Activated naive CD4-positive, alpha-beta T cell treated with anti-CD3 and anti-CD28 coated beads, Interleukin-2, amount 10 ng/mL, durations not matched to agents 7 days and 5 days (primary cell): ENCODE measurements at regions not wholly inside any gene's neighbourhood (a gene's known extent, or its start where the extent isn't known, plus 50 kb on each side); places are given as distances from the start of the nearest gene placed in this dataset.

ENCODE experiments used
- CTCF ChIA-PET: fragments of 350-600 bp; sonication (Branson Sonifier 250); formaldehyde crosslinking; loops from one replicate; lab custom pipeline; 2021; ENCODE audit warnings: antibody characterized with exemption; lab: Charles Lee
- DNase-seq: peaks from one replicate; pipeline ENCODE4 v3.0.0-alpha.2; 2020
- H3K27ac Mint-ChIP-seq: one replicate; pipeline ENCODE4 v1.8.0; 2021; ENCODE audit warnings: mild to moderate bottlenecking, moderate library complexity, mixed read lengths
- H3K27me3 Mint-ChIP-seq: one replicate; pipeline ENCODE4 v1.8.0; 2021; ENCODE audit warnings: mild to moderate bottlenecking, mixed read lengths
- H3K36me3 Mint-ChIP-seq: one replicate; pipeline ENCODE4 v1.8.0; 2021; ENCODE audit warnings: mixed read lengths
- H3K4me1 Mint-ChIP-seq: one replicate; pipeline ENCODE4 v1.8.0; 2021; ENCODE audit warnings: mixed read lengths
- H3K4me3 Mint-ChIP-seq: one replicate; pipeline ENCODE4 v1.8.0; 2021; ENCODE audit warnings: mild to moderate bottlenecking, moderate library complexity, mixed read lengths
- H3K9me3 Mint-ChIP-seq: one replicate; pipeline ENCODE4 v1.8.0; 2021; ENCODE audit warnings: mixed read lengths

DNA sequence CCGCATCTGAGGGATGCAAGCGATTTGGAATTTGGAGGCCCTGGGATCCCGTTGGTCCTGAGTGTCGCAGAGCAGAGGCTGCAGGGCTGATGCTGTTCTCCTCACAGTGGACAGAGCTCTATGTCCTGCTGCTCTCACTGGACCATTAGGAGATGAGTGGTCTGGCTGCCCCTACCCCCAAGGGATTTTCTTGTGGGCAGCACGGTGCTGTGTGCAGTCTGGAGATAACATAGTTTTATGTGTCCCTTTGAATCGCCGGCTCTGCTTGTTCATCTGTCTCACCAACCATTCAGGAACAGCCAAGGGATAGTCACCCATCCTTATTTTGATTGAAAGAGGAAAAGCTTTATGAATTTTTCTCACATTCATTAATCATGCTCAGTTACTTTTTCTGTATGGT lies 49.9 kb downstream of the CHRM3 start:
- Mint-ChIP-seq H3K36me3 (no peaks in the 10 kb centered on the region), H3K27ac (no peak overlapping the region), H3K9me3 (no peaks in the 10 kb centered on the region), H3K4me3 (no peak overlapping the region), H3K4me1 (no peaks in the 10 kb centered on the region), H3K27me3 (no peaks in the 10 kb centered on the region)
- CTCF ChIA-PET = no interaction called here
- no peak for DNase-seq

DNA sequence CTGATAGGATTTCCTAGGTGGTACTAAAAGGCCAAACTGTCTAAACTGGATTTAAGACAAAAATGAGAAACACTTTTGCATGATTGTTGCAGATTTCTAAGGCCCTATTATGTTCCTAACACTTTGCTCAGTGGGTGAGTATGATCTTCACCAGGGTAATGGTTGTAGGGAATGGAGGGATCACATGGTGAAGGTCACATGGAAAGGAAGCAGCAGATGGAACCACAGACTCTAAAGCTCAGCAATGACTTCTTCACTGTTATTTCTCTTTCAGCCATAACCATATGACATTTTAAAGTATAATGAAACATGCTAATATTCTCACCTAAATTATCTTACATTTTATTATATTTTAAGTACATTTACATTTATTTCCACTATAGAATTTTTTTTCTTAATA lies 51.5 kb downstream of the CHRM3 start:
- CTCF ChIA-PET = no interaction called here
- no peak for DNase-seq
- H3K27ac Mint-ChIP-seq = no peak overlapping the region
- no peaks in the 10 kb centered on the region for H3K4me1 Mint-ChIP-seq
- no peak overlapping the region for H3K4me3 Mint-ChIP-seq
- no peaks in the 10 kb centered on the region for H3K9me3 Mint-ChIP-seq
- no peaks in the 10 kb centered on the region for H3K36me3 Mint-ChIP-seq
- H3K27me3 Mint-ChIP-seq = no peaks in the 10 kb centered on the region

DNA sequence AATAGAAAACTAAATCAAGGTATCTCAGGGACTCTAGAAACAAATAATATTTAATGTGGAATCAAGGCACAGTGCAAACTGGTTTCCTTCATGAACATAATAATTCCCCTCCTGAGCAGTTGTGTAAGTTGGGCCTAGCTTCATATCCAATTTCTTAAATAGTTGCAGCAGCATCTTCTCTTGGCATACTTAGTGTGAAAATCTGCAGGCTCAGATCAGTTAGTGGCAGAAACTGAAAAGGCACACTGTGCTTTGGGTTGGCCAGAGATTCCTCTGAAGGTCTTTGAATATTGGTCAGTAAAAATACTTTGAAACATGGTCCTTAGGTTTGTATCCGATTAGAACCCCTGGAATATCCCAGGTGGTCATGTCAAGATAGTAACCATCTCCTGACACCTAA lies 52.5 kb downstream of the CHRM3 start:
- CTCF ChIA-PET = interaction anchor here (0.6 kb wide), 1 partner anchor 9 kb away, joined by 3 read pairs; no protein-coding TSS in a partner anchor
- H3K4me1 Mint-ChIP-seq = no peaks in the 10 kb centered on the region
- no peaks in the 10 kb centered on the region for H3K27me3 Mint-ChIP-seq
- H3K27ac Mint-ChIP-seq = no peak overlapping the region
- H3K9me3 Mint-ChIP-seq = no peaks in the 10 kb centered on the region
- DNase-seq = no peak
- no peaks in the 10 kb centered on the region for H3K36me3 Mint-ChIP-seq
- no peak overlapping the region for H3K4me3 Mint-ChIP-seq

DNA sequence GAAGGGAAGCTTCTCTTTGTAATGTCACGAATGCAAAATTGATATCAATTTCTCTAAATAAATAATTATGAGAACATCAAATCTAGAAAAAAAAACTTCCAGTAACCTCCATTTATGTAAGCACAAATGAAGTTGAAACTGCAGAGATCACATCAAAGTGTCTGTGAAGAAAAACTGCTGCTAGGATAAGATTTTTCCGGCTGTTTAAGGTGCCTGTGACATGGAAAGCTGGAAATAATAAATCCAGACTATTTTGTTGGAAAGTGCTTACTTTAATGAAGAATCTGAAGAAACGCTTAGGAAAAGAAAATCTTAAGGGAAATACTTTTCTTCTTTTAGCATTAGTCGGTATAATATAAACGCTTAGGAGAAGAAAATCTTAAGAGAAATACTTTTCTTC lies 57.0 kb downstream of the CHRM3 start:
- Mint-ChIP-seq H3K36me3 (no peaks in the 10 kb centered on the region), H3K9me3 (no peaks in the 10 kb centered on the region), H3K27me3 (no peaks in the 10 kb centered on the region), H3K4me3 (no peak overlapping the region), H3K27ac (no peak overlapping the region), H3K4me1 (no peaks in the 10 kb centered on the region)
- CTCF ChIA-PET = no interaction called here
- DNase-seq = no peak

DNA sequence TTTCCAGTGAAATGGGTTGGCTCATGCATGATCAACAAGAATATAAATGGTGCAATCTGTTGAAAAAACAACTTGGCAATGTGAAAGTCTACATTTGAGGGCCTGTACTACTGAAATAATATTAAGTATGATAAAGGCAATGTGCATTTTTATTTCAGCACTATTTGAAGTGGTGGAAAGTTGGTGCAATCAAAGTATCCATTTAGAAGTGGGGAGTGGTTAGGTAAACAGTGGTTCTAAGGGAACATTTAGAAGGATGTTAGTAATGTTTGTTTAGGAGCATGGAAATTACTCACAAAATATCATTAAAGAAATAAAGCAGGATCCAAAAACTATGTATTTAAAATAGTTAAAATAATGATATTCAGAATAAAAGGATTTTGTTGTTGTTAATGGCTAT lies 60.2 kb downstream of the CHRM3 start:
- Mint-ChIP-seq H3K9me3 (no peaks in the 10 kb centered on the region), H3K27me3 (no peaks in the 10 kb centered on the region), H3K4me3 (no peak overlapping the region), H3K27ac (no peak overlapping the region), H3K36me3 (no peaks in the 10 kb centered on the region), H3K4me1 (no peaks in the 10 kb centered on the region)
- CTCF ChIA-PET = no interaction called here
- no peak for DNase-seq

DNA sequence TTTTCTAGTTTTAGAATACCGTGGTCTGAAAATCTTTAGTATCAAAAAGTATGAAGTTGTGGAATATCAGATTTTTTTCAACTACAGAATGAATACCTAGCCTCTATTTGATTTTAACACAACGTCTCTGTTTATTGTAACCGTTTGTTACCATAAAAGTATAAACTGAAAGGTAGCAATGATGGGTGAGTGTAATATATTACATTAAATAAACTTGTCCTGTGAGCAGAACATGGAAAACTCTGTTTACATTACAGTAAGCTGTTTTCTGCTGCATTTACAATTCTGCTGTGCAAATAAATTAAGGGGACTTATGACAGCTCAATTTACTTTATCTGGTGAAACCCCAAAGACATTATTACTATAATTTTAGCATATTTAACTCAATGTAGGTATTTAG lies 62.5 kb downstream of the CHRM3 start:
- H3K27ac Mint-ChIP-seq = no peak overlapping the region
- DNase-seq = no peak
- CTCF ChIA-PET = no interaction called here

DNA sequence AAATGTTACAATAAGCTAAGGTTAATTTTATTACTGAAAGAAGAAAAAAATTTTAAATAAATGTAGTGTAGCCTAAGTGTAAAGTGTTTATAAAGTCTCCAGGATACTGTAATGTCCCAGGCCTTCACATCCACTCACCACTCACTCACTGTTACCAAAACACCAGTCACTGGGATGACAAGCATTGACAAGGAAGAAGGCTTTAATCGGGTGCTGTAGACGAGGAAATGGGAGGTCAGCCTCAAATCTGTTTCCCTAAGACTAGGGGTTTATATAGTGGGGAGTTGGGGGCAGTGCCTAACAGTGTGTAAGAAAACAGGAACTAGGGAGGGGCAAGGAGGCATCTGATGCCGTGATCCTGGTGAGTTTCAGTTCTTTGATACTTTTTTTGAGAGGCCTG lies 69.4 kb downstream of the CHRM3 start:
- H3K27ac Mint-ChIP-seq = no peak overlapping the region
- peaks cover 4% of the 10 kb centered on the region for H3K9me3 Mint-ChIP-seq
- H3K27me3 Mint-ChIP-seq = no peaks in the 10 kb centered on the region
- CTCF ChIA-PET = no interaction called here
- no peaks in the 10 kb centered on the region for H3K36me3 Mint-ChIP-seq
- no peak for DNase-seq
- H3K4me3 Mint-ChIP-seq = no peak overlapping the region
- peaks cover 6% of the 10 kb centered on the region for H3K4me1 Mint-ChIP-seq

More for the DNA sequence above, 62.5 kb downstream of the CHRM3 start:
- Mint-ChIP-seq H3K4me1 (no peaks in the 10 kb centered on the region), H3K9me3 (no peaks in the 10 kb centered on the region), H3K27me3 (no peaks in the 10 kb centered on the region), H3K4me3 (no peak overlapping the region), H3K36me3 (no peaks in the 10 kb centered on the region)

DNA sequence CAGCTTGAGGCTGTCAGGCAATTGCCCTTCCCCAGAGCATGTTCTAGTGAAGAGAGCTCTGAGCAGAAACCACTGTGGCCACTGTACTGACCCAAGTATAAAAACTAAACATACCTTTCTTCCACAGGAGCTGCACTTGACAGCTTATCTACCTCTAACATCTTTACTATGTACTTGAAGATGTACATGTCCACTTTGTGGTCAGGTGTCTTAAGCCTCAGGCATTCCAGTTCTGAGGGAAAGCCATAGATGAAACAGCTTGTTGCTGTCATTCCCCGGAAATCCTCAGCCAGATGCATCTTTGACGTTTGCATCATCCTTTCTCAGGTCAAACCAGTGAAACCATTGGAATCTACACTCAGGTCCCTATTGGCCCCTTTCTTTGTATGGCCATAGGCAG lies 70.4 kb downstream of the CHRM3 start:
- no peak overlapping the region for H3K27ac Mint-ChIP-seq
- H3K36me3 Mint-ChIP-seq = no peaks in the 10 kb centered on the region
- H3K9me3 Mint-ChIP-seq = peaks cover 4% of the 10 kb centered on the region
- H3K4me1 Mint-ChIP-seq = peaks cover 6% of the 10 kb centered on the region
- DNase-seq = no peak
- CTCF ChIA-PET = interaction anchor here (1.1 kb wide), 1 partner anchor 441 kb away, joined by 5 read pairs; no protein-coding TSS in a partner anchor
- no peaks in the 10 kb centered on the region for H3K27me3 Mint-ChIP-seq
- H3K4me3 Mint-ChIP-seq = no peak overlapping the region

DNA sequence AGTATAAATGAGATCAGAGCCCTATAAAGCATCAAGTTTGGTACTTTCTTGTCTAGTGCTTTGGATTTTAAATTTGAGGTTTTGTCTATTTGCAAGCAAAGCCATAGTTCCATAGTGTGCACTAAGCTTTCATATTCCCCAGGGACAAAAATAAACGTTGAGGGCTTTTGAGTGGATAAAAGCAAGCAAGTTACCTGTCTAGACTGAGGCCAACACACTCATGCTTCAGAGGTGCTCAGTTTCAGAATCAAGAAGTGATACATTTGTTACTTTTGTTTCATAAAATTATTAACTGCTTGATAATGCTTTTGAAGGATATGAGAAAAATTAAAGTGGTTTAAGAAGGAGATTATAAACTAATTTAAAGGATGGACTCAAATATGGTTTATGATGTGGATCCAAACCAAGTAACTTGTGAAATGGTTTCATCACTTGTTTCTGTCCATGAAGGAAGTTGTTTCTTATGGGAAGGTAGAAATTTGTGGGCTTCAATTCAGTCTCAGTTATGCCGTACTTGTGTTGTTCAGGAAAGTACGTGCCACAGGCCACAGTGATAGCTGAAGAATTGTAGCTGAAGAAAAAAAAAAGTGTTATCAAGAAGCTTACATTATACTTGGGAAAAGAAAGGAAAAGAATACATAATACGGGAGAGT lies 71.2 kb downstream of the CHRM3 start:
- CTCF ChIA-PET = interaction anchor here (1.1 kb wide), 1 partner anchor 440 kb away, joined by 5 read pairs; no protein-coding TSS in a partner anchor
- peaks cover 4% of the 10 kb centered on the region for H3K9me3 Mint-ChIP-seq
- H3K27ac Mint-ChIP-seq = no peak overlapping the region
- peaks cover 6% of the 10 kb centered on the region for H3K4me1 Mint-ChIP-seq
- H3K27me3 Mint-ChIP-seq = no peaks in the 10 kb centered on the region
- H3K4me3 Mint-ChIP-seq = no peak overlapping the region
- H3K36me3 Mint-ChIP-seq = no peaks in the 10 kb centered on the region
- DNase-seq = no peak

DNA sequence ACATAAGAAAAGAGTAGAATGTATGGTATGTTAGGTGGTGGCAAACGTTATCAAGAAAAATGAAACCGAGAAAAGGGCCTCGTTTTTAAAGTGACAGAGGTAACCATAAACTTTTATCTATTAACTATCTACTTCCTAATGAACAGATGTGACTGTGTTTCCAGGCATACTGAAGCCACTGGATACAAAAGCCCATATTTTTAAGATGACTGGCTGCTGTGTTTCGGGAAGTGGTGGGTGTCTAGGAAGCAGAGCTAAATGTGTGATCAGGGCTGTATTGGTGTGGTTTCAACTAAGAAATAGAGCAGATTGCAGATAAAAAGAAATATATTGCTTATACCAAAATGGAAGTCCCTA lies 71.8 kb downstream of the CHRM3 start:
- DNase-seq = no peak
- H3K4me1 Mint-ChIP-seq = peaks cover 6% of the 10 kb centered on the region
- CTCF ChIA-PET = no interaction called here
- no peaks in the 10 kb centered on the region for H3K27me3 Mint-ChIP-seq
- no peaks in the 10 kb centered on the region for H3K36me3 Mint-ChIP-seq
- H3K27ac Mint-ChIP-seq = no peak overlapping the region
- peaks cover 4% of the 10 kb centered on the region for H3K9me3 Mint-ChIP-seq
- H3K4me3 Mint-ChIP-seq = no peak overlapping the region

DNA sequence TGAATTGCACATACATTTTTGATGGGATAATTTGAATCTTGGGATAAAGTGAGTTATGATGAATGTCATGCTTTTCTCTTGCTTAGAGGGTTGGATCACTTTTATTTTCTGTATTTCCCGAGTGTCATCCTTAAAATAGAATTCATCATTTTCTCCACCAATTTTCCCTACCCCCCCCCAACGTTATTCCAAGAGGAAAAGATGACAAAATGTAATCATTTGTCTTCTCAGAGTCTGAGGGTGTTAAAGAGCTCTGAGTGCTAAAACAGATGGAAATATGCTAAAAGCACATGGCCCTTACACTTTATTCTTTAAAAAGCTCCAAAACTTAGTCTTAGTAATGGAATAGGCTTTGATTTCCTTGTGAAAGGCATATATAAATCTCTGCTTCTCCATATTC lies 81.4 kb downstream of the CHRM3 start:
- CTCF ChIA-PET = interaction anchor here (1.6 kb wide), 1 partner anchor 430 kb away, joined by 3 read pairs; no protein-coding TSS in a partner anchor
- Mint-ChIP-seq H3K36me3 (no peaks in the 10 kb centered on the region), H3K4me1 (no peaks in the 10 kb centered on the region), H3K4me3 (no peak overlapping the region), H3K9me3 (no peaks in the 10 kb centered on the region), H3K27me3 (no peaks in the 10 kb centered on the region), H3K27ac (no peak overlapping the region)
- DNase-seq = no peak

DNA sequence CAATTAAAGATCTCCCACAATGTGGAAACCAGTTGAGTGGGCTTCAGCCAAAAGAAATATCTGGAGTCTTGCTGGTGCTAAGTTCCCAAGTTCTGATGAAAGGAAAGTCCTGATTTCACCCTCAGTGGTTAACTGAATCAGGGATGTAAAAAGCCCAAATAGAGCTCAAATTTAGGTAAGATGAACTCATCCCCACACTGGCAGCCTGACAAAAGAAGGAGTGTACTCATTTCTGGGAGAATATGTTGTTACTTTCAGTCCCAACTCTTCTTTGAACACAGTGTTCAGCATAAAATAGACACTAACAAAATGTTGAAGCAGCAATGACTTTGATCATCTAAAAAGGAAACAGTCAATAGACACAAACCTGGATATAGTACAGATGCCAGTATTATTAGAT lies 91.7 kb downstream of the CHRM3 start:
- CTCF ChIA-PET = no interaction called here
- DNase-seq = no peak
- H3K4me1 Mint-ChIP-seq = no peaks in the 10 kb centered on the region
- H3K9me3 Mint-ChIP-seq = peaks cover 18% of the 10 kb centered on the region
- no peak overlapping the region for H3K4me3 Mint-ChIP-seq
- H3K27ac Mint-ChIP-seq = no peak overlapping the region
- H3K27me3 Mint-ChIP-seq = no peaks in the 10 kb centered on the region
- H3K36me3 Mint-ChIP-seq = no peaks in the 10 kb centered on the region

DNA sequence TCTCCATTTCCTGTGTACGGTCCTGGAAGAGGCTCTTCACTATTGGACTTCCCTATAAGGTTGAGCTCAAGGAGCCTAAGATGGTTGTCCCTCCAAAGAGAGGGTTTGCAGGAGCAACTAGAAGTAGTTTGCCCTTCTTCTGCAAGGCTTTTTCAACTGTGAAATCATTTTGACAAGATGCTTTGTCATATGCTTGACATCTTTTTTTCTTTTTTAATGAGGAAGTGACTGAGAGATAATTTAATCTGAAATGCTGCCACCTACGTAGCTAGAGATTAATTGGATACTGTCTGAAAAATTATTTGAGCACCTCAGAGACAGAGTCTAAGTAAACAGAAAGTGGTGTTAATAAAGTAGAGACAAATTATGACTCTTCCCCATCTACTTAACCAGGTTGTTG lies 97.0 kb downstream of the CHRM3 start:
- DNase-seq = no peak
- no peaks in the 10 kb centered on the region for H3K36me3 Mint-ChIP-seq
- no peaks in the 10 kb centered on the region for H3K27me3 Mint-ChIP-seq
- CTCF ChIA-PET = no interaction called here
- H3K9me3 Mint-ChIP-seq = peaks cover 17% of the 10 kb centered on the region
- H3K4me1 Mint-ChIP-seq = no peaks in the 10 kb centered on the region
- H3K27ac Mint-ChIP-seq = no peak overlapping the region
- no peak overlapping the region for H3K4me3 Mint-ChIP-seq

DNA sequence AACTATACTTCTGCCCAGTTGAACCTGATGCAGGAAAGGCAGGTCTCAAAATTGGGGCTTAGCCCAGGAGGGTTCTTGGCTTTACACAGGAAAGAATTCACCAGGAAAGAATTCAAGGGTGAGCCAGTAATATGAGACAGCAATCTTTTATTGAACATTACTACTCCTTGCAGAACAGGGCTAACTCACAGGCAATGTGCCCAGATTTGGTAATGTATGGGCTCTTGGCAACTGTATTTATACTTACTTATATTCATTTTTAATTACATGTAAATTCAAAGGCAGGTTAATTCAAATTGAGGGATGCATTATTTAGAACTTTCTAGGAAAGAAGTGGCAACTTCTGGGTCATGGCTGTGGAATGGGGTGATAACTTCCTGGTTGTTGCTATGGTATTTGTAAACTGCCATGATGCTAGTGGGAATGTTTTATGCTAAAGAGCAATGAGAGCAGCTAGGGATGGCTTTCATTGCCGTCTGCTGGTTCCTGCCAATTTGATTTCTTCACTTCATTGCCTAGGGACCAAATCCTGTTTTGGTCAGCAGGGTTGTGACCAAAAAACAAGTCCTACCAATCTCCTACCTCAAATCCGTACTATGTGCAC lies 107.5 kb downstream of the CHRM3 start:
- no peaks in the 10 kb centered on the region for H3K27me3 Mint-ChIP-seq
- no peaks in the 10 kb centered on the region for H3K36me3 Mint-ChIP-seq
- no peaks in the 10 kb centered on the region for H3K4me1 Mint-ChIP-seq
- CTCF ChIA-PET = no interaction called here
- no peak for DNase-seq
- no peak overlapping the region for H3K4me3 Mint-ChIP-seq
- no peak overlapping the region for H3K27ac Mint-ChIP-seq
- H3K9me3 Mint-ChIP-seq = no peaks in the 10 kb centered on the region

DNA sequence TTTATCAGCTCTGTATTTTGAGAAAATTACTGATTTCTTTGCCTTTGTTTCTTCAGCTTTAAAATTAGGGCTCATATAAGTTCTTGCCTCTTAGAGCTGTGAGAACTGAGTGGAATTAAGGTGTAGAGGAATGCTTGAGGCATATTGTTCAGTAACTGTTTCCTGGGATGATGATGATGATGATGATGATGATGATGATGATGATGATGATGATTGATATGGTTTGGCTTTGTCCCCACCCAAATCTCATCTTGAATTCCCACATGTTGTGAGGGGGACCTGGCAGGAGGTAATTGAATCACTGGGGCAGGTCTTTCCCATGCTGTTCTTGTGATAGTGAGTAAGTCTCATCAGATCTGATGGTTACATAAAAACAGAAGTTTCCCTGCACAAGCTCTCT lies 118.7 kb downstream of the CHRM3 start:
- Mint-ChIP-seq H3K4me3 (no peak overlapping the region), H3K27ac (no peak overlapping the region), H3K27me3 (no peaks in the 10 kb centered on the region), H3K4me1 (peaks cover 12% of the 10 kb centered on the region), H3K36me3 (no peaks in the 10 kb centered on the region), H3K9me3 (peaks cover 10% of the 10 kb centered on the region)
- no peak for DNase-seq
- CTCF ChIA-PET = no interaction called here
